Astrocyte (in vitro differentiated cells and primary cell): ENCODE measurements at regions not wholly inside any gene's neighbourhood (a gene's known extent, or its start where the extent isn't known, plus 50 kb on each side); places are given as distances from the start of the nearest gene placed in this dataset.
A peak's percentile ranks its signal among the peaks of the same experiment; 100 is the strongest.
"Not testable (repeated sequence)": the region's sequence is repeated elsewhere in the genome, so short reads cannot be mapped to it uniquely, and the experiment has no call there.

ENCODE experiments used
- DNase-seq: peaks from one replicate; pipeline ENCODE4 v3.0.0-alpha.2; 2010; ENCODE audit warnings: low read depth
- FAIRE-seq: peaks from 2 replicates; lab custom pipeline; 2011; peaks lifted over from hg19 to GRCh38; lab: Jason Lieb, UNC
- H2AFZ ChIP-seq: 2 replicates; pipeline ENCODE4 v1.6.0; 2012; ENCODE audit warnings: low read depth, low read length, inconsistent platforms
- H3K27ac ChIP-seq: 2 replicates; pipeline ENCODE4 v1.5.1; 2011; ENCODE audit warnings: low read depth, low read length, inconsistent platforms
- H3K27me3 ChIP-seq: 2 replicates; pipeline ENCODE4 v1.6.0; 2011; ENCODE audit warnings: low read length, inconsistent platforms; ENCODE audit not compliant: insufficient read depth
- H3K36me3 ChIP-seq: 2 replicates; pipeline ENCODE4 v1.5.1; 2011; ENCODE audit warnings: low read length, inconsistent platforms; ENCODE audit not compliant: insufficient read depth
- H3K4me1 ChIP-seq: 2 replicates; pipeline ENCODE4 v1.5.1; 2011; ENCODE audit warnings: low read length, inconsistent platforms; ENCODE audit not compliant: insufficient read depth
- H3K4me2 ChIP-seq: 2 replicates; pipeline ENCODE4 v1.6.0; 2012; ENCODE audit warnings: low read length, inconsistent platforms
- H3K4me3 ChIP-seq: 2 replicates; pipeline ENCODE4 v1.5.1; 2011; ENCODE audit warnings: low read depth, mild to moderate bottlenecking, low read length, inconsistent platforms; ENCODE audit not compliant: insufficient read depth
- H3K79me2 ChIP-seq: 2 replicates; pipeline ENCODE4 v1.6.0; 2012; ENCODE audit warnings: mild to moderate bottlenecking, low read length, inconsistent platforms; ENCODE audit not compliant: insufficient read depth
- H3K9ac ChIP-seq: 2 replicates; pipeline ENCODE4 v1.6.0; 2012; ENCODE audit warnings: mild to moderate bottlenecking, low read length, inconsistent platforms
- H3K9me3 ChIP-seq: 2 replicates; pipeline ENCODE4 v1.5.1; 2012; ENCODE audit warnings: low read depth, mild to moderate bottlenecking, low read length, inconsistent platforms; ENCODE audit not compliant: insufficient read depth
- H4K20me1 ChIP-seq: 2 replicates; pipeline ENCODE4 v1.6.0; 2012; ENCODE audit warnings: low read length, inconsistent platforms; ENCODE audit not compliant: insufficient read depth
- H3K27ac Mint-ChIP-seq: one replicate; pipeline ENCODE4 v1.8.0; 2021; ENCODE audit warnings: mild to moderate bottlenecking, mixed read lengths; ENCODE audit not compliant: unreplicated experiment
- H3K27me3 Mint-ChIP-seq: one replicate; pipeline ENCODE4 v1.8.0; 2021; ENCODE audit warnings: low read depth, mixed read lengths; ENCODE audit not compliant: unreplicated experiment
- H3K36me3 Mint-ChIP-seq: one replicate; pipeline ENCODE4 v1.8.0; 2021; ENCODE audit warnings: low read depth, mixed read lengths; ENCODE audit not compliant: unreplicated experiment
- H3K4me1 Mint-ChIP-seq: one replicate; pipeline ENCODE4 v1.8.0; 2021; ENCODE audit warnings: low read depth, mixed read lengths; ENCODE audit not compliant: unreplicated experiment
- H3K4me3 Mint-ChIP-seq: one replicate; pipeline ENCODE4 v1.8.0; 2021; ENCODE audit warnings: mild to moderate bottlenecking, moderate library complexity, mixed read lengths; ENCODE audit not compliant: unreplicated experiment
- H3K9me3 Mint-ChIP-seq: one replicate; pipeline ENCODE4 v1.8.0; 2021; ENCODE audit warnings: mild to moderate bottlenecking, mixed read lengths; ENCODE audit not compliant: unreplicated experiment
- EZH2 ChIP-seq: IDR thresholded peaks from 2 replicates; pipeline ENCODE4 v1.6.1; 2012; ENCODE audit warnings: mild to moderate bottlenecking, low read length, inconsistent platforms; ENCODE audit not compliant: insufficient read depth
- TF ChIP-seq, protein P1 (sequence below): IDR thresholded peaks from 2 replicates; pipeline ENCODE4 v1.5.1; 2011; ENCODE audit warnings: low read depth, mild to moderate bottlenecking, inconsistent platforms, low read length, moderate library complexity; ENCODE audit not compliant: insufficient read depth

DNA sequence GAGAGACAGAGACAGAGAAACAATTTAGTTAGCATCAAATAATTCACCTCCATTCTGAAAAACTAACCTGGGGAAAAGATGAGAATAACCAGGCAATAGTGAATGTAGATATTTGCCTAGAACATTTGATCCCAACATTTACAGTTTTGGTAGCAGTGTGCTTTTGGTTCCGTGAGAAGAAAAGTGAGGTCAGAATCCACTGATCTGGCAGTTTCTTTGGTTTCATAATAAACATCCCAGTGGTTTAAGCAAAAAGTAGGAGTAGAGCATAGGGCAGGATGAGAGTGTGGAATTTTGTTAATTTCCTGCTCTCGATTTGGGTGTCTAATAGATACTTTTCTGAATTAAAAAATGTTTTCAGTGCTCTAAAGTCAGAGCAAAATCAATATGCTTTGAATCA, 887.0 kb downstream of the NR2F1-AS1 start:
- no peak for DNase-seq
- no peak overlapping the region for H3K4me2 ChIP-seq
- no peak overlapping the region for H3K4me3 ChIP-seq
- H3K36me3 ChIP-seq: no peaks in the 10 kb centered on the region
- no peak for TF ChIP-seq EZH2
- TF ChIP-seq, protein P1, sequence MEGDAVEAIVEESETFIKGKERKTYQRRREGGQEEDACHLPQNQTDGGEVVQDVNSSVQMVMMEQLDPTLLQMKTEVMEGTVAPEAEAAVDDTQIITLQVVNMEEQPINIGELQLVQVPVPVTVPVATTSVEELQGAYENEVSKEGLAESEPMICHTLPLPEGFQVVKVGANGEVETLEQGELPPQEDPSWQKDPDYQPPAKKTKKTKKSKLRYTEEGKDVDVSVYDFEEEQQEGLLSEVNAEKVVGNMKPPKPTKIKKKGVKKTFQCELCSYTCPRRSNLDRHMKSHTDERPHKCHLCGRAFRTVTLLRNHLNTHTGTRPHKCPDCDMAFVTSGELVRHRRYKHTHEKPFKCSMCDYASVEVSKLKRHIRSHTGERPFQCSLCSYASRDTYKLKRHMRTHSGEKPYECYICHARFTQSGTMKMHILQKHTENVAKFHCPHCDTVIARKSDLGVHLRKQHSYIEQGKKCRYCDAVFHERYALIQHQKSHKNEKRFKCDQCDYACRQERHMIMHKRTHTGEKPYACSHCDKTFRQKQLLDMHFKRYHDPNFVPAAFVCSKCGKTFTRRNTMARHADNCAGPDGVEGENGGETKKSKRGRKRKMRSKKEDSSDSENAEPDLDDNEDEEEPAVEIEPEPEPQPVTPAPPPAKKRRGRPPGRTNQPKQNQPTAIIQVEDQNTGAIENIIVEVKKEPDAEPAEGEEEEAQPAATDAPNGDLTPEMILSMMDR: no peak
- H4K20me1 ChIP-seq: no peaks in the 10 kb centered on the region
- FAIRE-seq: no peak
- H3K27me3 Mint-ChIP-seq: no peaks in the 10 kb centered on the region
- H3K9me3 Mint-ChIP-seq: no peaks in the 10 kb centered on the region
- H3K36me3 Mint-ChIP-seq: no peaks in the 10 kb centered on the region
- no peak overlapping the region for H2AFZ ChIP-seq
- no peak overlapping the region for H3K27ac Mint-ChIP-seq
- H3K9ac ChIP-seq: no peak overlapping the region
- no peaks in the 10 kb centered on the region for H3K4me1 Mint-ChIP-seq
- H3K4me1 ChIP-seq: no peaks in the 10 kb centered on the region
- no peak overlapping the region for H3K27ac ChIP-seq
- no peaks in the 10 kb centered on the region for H3K9me3 ChIP-seq
- H3K79me2 ChIP-seq: no peaks in the 10 kb centered on the region
- H3K27me3 ChIP-seq: no peaks in the 10 kb centered on the region
- H3K4me3 Mint-ChIP-seq: no peak overlapping the region

DNA sequence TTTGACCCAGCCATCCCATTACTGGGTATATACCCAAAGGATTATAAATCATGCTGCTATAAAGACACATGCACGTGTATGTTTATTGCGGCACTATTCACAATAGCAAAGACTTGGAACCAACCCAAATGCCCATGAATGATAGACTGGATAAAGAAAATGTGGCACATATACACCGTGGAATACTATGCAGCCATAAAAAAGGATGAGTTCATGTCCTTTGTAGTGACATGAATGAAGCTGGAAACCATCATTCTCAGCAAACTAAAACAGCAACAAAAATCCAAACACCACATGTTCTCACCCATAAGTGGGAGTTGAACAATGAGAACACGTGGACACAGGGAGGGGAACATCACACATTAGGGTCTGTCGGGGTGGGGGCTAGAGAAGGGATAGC, 889.1 kb downstream of the NR2F1-AS1 start:
- not testable (repeated sequence) for FAIRE-seq, H3K4me2 ChIP-seq, H3K27me3 Mint-ChIP-seq, H3K9me3 ChIP-seq, H3K4me1 Mint-ChIP-seq, DNase-seq, H3K27ac Mint-ChIP-seq, H4K20me1 ChIP-seq, H2AFZ ChIP-seq, H3K27me3 ChIP-seq, H3K9me3 Mint-ChIP-seq, H3K27ac ChIP-seq, H3K79me2 ChIP-seq, H3K36me3 Mint-ChIP-seq, H3K9ac ChIP-seq, H3K4me1 ChIP-seq, H3K4me3 Mint-ChIP-seq, H3K4me3 ChIP-seq, H3K36me3 ChIP-seq

DNA sequence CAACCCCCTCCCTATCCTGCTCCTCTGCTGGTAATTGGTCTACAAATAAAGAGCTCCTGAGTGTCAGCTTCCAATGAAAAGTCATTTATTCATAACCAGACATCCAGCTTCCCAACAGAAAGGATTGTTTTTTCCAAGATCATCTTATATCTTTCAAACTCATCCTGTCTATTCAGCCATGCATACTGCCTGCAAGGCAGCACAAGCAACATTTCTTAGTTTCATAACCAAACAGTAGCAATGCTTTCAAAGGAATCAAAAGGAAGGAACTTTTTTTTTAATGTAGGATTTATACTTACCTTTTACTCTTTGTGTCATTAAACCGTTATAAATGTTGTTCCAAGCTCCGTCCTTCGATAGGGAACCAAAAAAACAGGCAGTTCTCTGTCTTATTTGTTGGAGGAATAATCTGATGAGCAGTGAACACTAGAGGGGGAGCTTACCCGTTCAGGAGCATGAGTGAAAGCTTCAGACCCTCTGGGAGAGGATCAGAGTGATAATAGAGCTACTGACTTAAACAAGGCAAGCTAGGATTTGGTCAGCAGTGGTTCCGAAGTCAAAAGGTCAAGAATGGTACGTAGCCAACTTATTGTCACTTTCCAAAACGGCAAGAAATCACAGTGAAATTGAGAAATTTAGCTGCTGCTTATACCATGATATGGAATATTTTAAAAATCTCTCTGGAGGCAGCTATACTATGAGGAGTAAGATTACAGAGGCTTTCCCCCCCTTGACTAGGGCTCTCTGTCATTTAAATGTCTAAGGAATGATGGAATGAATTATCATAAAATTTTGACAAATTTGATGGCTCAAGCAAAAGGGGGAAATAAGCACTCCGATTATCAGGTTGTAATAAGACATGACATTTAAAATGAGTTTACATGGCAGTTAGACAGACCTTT, 892.9 kb downstream of the NR2F1-AS1 start:
- Histone ChIP-seq H3K4me3 (no peak overlapping the region), H4K20me1 (no peaks in the 10 kb centered on the region), H3K79me2 (no peaks in the 10 kb centered on the region), H3K27me3 (no peaks in the 10 kb centered on the region), H3K4me1 (no peaks in the 10 kb centered on the region), H3K27ac (no peak overlapping the region), H3K9ac (peak overlapping the region; percentile 8), H3K4me2 (peak overlapping the region; percentile 56), H3K9me3 (no peaks in the 10 kb centered on the region), H3K36me3 (no peaks in the 10 kb centered on the region), H2AFZ (peak overlapping the region; percentile 44)
- Mint-ChIP-seq H3K4me3 (no peak overlapping the region), H3K36me3 (no peaks in the 10 kb centered on the region), H3K27ac (no peak overlapping the region), H3K4me1 (no peaks in the 10 kb centered on the region), H3K9me3 (no peaks in the 10 kb centered on the region), H3K27me3 (no peaks in the 10 kb centered on the region)
- FAIRE-seq: no peak
- peak; percentile 56 for DNase-seq
- TF ChIP-seq, protein P1: peak; percentile 48
- TF ChIP-seq EZH2: no peak
